Mesenchymal stem cell (in vitro differentiated cells and primary cell): ENCODE measurements at regions not wholly inside any gene's neighbourhood (a gene's known extent, or its start where the extent isn't known, plus 50 kb on each side); places are given as distances from the start of the nearest gene placed in this dataset.

Experiments
- DNase-seq: peaks from one replicate; pipeline ENCODE4 v3.0.0-alpha.2; 2013
- H2AFZ ChIP-seq: one replicate; pipeline ENCODE4 v1.6.1; 2013; ENCODE audit warnings: low read depth, mild to moderate bottlenecking, control low read depth, inconsistent platforms, low read length, moderate library complexity
- H2AK5ac ChIP-seq: 2 replicates; pipeline ENCODE4 v1.6.1; 2013; ENCODE audit warnings: low read length, moderate library complexity, mild to moderate bottlenecking, inconsistent platforms; ENCODE audit not compliant: severe bottlenecking
- H2BK120ac ChIP-seq: one replicate; pipeline ENCODE4 v1.6.1; 2013; ENCODE audit warnings: low read depth, mild to moderate bottlenecking, inconsistent platforms, low read length, moderate library complexity
- H2BK12ac ChIP-seq, 2 experiments: one replicate each; pipeline ENCODE4 v1.6.1; 2013; ENCODE audit warnings: inconsistent platforms in 2 of 2, low read length in 2 of 2, mild to moderate bottlenecking in 2 of 2, moderate library complexity in 2 of 2, control low read depth in 1 of 2
- H2BK15ac ChIP-seq: one replicate; pipeline ENCODE4 v1.6.1; 2013; ENCODE audit warnings: mild to moderate bottlenecking, low read depth, inconsistent platforms; ENCODE audit not compliant: poor library complexity, severe bottlenecking
- H2BK5ac ChIP-seq: 2 replicates; pipeline ENCODE4 v1.6.1; 2013; ENCODE audit warnings: low read depth, mild to moderate bottlenecking, low read length, control low read depth, inconsistent platforms; ENCODE audit not compliant: poor library complexity, severe bottlenecking
- H3K14ac ChIP-seq, 2 experiments: one replicate each; pipeline ENCODE4 v1.6.1; 2013; ENCODE audit warnings: inconsistent platforms in 2 of 2, low read length in 2 of 2, control low read depth in 1 of 2, mild to moderate bottlenecking in 1 of 2, moderate library complexity in 1 of 2
- H3K18ac ChIP-seq, 2 experiments: one replicate each; pipeline ENCODE4 v1.6.1; 2013; ENCODE audit warnings: inconsistent platforms in 2 of 2, low read length in 2 of 2, control low read depth in 1 of 2, low read depth in 1 of 2, mild to moderate bottlenecking in 1 of 2
- H3K23ac ChIP-seq, 2 experiments: one replicate each; pipeline ENCODE4 v1.6.1; 2013; ENCODE audit warnings: inconsistent platforms in 2 of 2, low read length in 2 of 2, mild to moderate bottlenecking in 2 of 2, moderate library complexity in 2 of 2, control low read depth in 1 of 2
- H3K27ac ChIP-seq: 2 replicates; pipeline ENCODE4 v1.5.1; 2013; ENCODE audit warnings: mild to moderate bottlenecking, moderate library complexity, low read length, control low read depth, inconsistent platforms; ENCODE audit not compliant: poor library complexity, severe bottlenecking
- H3K27me3 ChIP-seq, 2 experiments: 2 replicates each; pipeline versions ENCODE4 v1.6.1 to v1.7.0; 2013; ENCODE audit warnings: low read length in 2 of 2, mild to moderate bottlenecking in 2 of 2, moderate library complexity in 2 of 2, control low read depth in 1 of 2, inconsistent platforms in 1 of 2; ENCODE audit not compliant: control insufficient read depth in 1 of 2, insufficient read depth in 1 of 2
- H3K36me3 ChIP-seq, 2 experiments: 2 replicates each; pipeline versions ENCODE4 v1.6.1 to v1.7.0; 2013; ENCODE audit warnings: low read length in 2 of 2, control low read depth in 1 of 2, inconsistent platforms in 1 of 2, low read depth in 1 of 2, mild to moderate bottlenecking in 1 of 2; ENCODE audit not compliant: insufficient read depth in 2 of 2, control insufficient read depth in 1 of 2
- H3K4ac ChIP-seq, 2 experiments: one replicate each; pipeline ENCODE4 v1.6.1; 2013; ENCODE audit warnings: inconsistent platforms in 2 of 2, low read length in 2 of 2, mild to moderate bottlenecking in 2 of 2, moderate library complexity in 2 of 2, control low read depth in 1 of 2, low read depth in 1 of 2
- H3K4me1 ChIP-seq: 2 replicates; pipeline ENCODE4 v1.6.1; 2013; ENCODE audit warnings: low read depth, low read length, control low read depth; ENCODE audit not compliant: control insufficient read depth, insufficient read depth
- H3K4me2 ChIP-seq: 2 replicates; pipeline ENCODE4 v1.6.1; 2013; ENCODE audit warnings: low read length, mild to moderate bottlenecking, inconsistent platforms; ENCODE audit not compliant: poor library complexity, severe bottlenecking
- H3K4me3 ChIP-seq, 2 experiments: 2 replicates each; pipeline versions ENCODE4 v1.5.1 to v1.7.0; 2013; ENCODE audit warnings: low read length in 2 of 2, mild to moderate bottlenecking in 2 of 2, control low read depth in 1 of 2, low read depth in 1 of 2; ENCODE audit not compliant: insufficient read depth in 1 of 2
- H3K79me1 ChIP-seq: replicated peaks from 2 replicates; pipeline ENCODE4 v1.6.1; 2013; ENCODE audit warnings: mild to moderate bottlenecking, control low read depth, low read length, inconsistent platforms; ENCODE audit not compliant: poor library complexity, severe bottlenecking
- H3K9ac ChIP-seq: 2 replicates; pipeline ENCODE4 v1.7.0; 2013; ENCODE audit warnings: mild to moderate bottlenecking, low read length, moderate library complexity
- H3K9me3 ChIP-seq: 2 replicates; pipeline ENCODE4 v1.7.0; 2013; ENCODE audit warnings: mild to moderate bottlenecking, low read length; ENCODE audit not compliant: control insufficient read depth
- H4K8ac ChIP-seq: one replicate; pipeline ENCODE4 v1.6.1; 2013; ENCODE audit warnings: inconsistent platforms, mild to moderate bottlenecking, low read length, moderate library complexity
- H4K91ac ChIP-seq: one replicate; pipeline ENCODE4 v1.6.1; 2013; ENCODE audit warnings: mild to moderate bottlenecking, low read length, inconsistent platforms
- WGBS: methylation state at CpG from one replicate; pipeline ENCODE4 v1.1.7; 2013; ENCODE audit warnings: mixed read lengths; 5-methylcytosine and 5-hydroxymethylcytosine counted together

- Histone ChIP-seq H3K9me3 (no peaks in the 10 kb centered on the region), H3K4me3 (no peak overlapping the region), H2AK5ac (no peak overlapping the region), H3K27ac (no peak overlapping the region), H4K91ac (no peak overlapping the region), H3K4me2 (no peak overlapping the region), H2BK15ac (no peak overlapping the region), H2BK5ac (no peak overlapping the region), H4K8ac (no peak overlapping the region), H3K27me3 (no peaks in the 10 kb centered on the region), H2AFZ (no peak overlapping the region), H3K36me3 (no peaks in the 10 kb centered on the region), H3K4me1 (no peaks in the 10 kb centered on the region), H3K18ac (no peak overlapping the region), H2BK12ac (no peak overlapping the region), H3K4ac (no peak overlapping the region), H3K23ac (no peak overlapping the region), H2BK120ac (no peak overlapping the region), H3K14ac (no peak overlapping the region), H3K79me1 (no peaks in the 10 kb centered on the region), H3K9ac (no peak overlapping the region)
- DNase-seq, result no peak
Observed at GRCh38 chr6:51456282-51456681, 631.1 kb downstream of the PKHD1 start.

GRCh38 chr6:51459958-51460357 is 627.5 kb downstream of the PKHD1 start:
- H3K27ac ChIP-seq, result no peak overlapping the region
- no peak overlapping the region for H4K8ac ChIP-seq
- DNase-seq, result no peak
- H3K79me1 ChIP-seq, result no peaks in the 10 kb centered on the region
- H2BK5ac ChIP-seq, result no peak overlapping the region
- no peak overlapping the region for H3K9ac ChIP-seq
- no peak overlapping the region for H2AFZ ChIP-seq
- H3K4me3 ChIP-seq, result no peak overlapping the region
- no peak overlapping the region for H2BK15ac ChIP-seq
- H3K4ac ChIP-seq, result no peak overlapping the region
- no peaks in the 10 kb centered on the region for H3K27me3 ChIP-seq
- H3K23ac ChIP-seq, result no peak overlapping the region
- H4K91ac ChIP-seq, result no peak overlapping the region
- no peak overlapping the region for H3K18ac ChIP-seq
- H2AK5ac ChIP-seq, result no peak overlapping the region
- H3K14ac ChIP-seq, result no peak overlapping the region
- no peaks in the 10 kb centered on the region for H3K9me3 ChIP-seq
- no peaks in the 10 kb centered on the region for H3K36me3 ChIP-seq
- H2BK120ac ChIP-seq, result no peak overlapping the region
- 0% methylated on average over 2 of the region's 2 CpGs for WGBS
- H3K4me2 ChIP-seq, result no peak overlapping the region
- no peak overlapping the region for H2BK12ac ChIP-seq
- no peaks in the 10 kb centered on the region for H3K4me1 ChIP-seq

- H3K18ac ChIP-seq, result no peak overlapping the region
- no peak overlapping the region for H2AK5ac ChIP-seq
- H3K36me3 ChIP-seq, result no peaks in the 10 kb centered on the region
- H4K91ac ChIP-seq, result no peak overlapping the region
- no peak overlapping the region for H2BK120ac ChIP-seq
- no peak overlapping the region for H2BK5ac ChIP-seq
- H3K9ac ChIP-seq, result no peak overlapping the region
- H3K27me3 ChIP-seq, result no peaks in the 10 kb centered on the region
- no peak overlapping the region for H2BK15ac ChIP-seq
- H4K8ac ChIP-seq, result no peak overlapping the region
- no peak overlapping the region for H2AFZ ChIP-seq
- DNase-seq, result no peak
- H3K14ac ChIP-seq, result no peak overlapping the region
- no peak overlapping the region for H3K4me2 ChIP-seq
- H3K4ac ChIP-seq, result no peak overlapping the region
- no peak overlapping the region for H3K23ac ChIP-seq
- H3K9me3 ChIP-seq, result no peaks in the 10 kb centered on the region
- H3K79me1 ChIP-seq, result no peaks in the 10 kb centered on the region
- no peaks in the 10 kb centered on the region for H3K4me1 ChIP-seq
- no peak overlapping the region for H3K27ac ChIP-seq
- H2BK12ac ChIP-seq, result no peak overlapping the region
- no peak overlapping the region for H3K4me3 ChIP-seq
Observed at GRCh38 chr6:51462896-51463295, 624.5 kb downstream of the PKHD1 start.

- H3K79me1 ChIP-seq, result no peaks in the 10 kb centered on the region
- no peak overlapping the region for H3K4ac ChIP-seq
- H3K4me3 ChIP-seq, result no peak overlapping the region
- H3K18ac ChIP-seq, result no peak overlapping the region
- DNase-seq, result no peak
- no peak overlapping the region for H3K9ac ChIP-seq
- H3K4me1 ChIP-seq, result no peaks in the 10 kb centered on the region
- no peak overlapping the region for H2BK5ac ChIP-seq
- no peaks in the 10 kb centered on the region for H3K9me3 ChIP-seq
- no peak overlapping the region for H2BK15ac ChIP-seq
- no peak overlapping the region for H3K14ac ChIP-seq
- H4K8ac ChIP-seq, result no peak overlapping the region
- H2BK120ac ChIP-seq, result no peak overlapping the region
- H3K36me3 ChIP-seq, result no peaks in the 10 kb centered on the region
- WGBS, result no CpG with 5 or more reads among the region's 2 CpGs
- H3K4me2 ChIP-seq, result no peak overlapping the region
- no peak overlapping the region for H3K23ac ChIP-seq
- no peaks in the 10 kb centered on the region for H3K27me3 ChIP-seq
- H4K91ac ChIP-seq, result no peak overlapping the region
- H2AFZ ChIP-seq, result no peak overlapping the region
- H2AK5ac ChIP-seq, result no peak overlapping the region
- H2BK12ac ChIP-seq, result no peak overlapping the region
- H3K27ac ChIP-seq, result no peak overlapping the region
Observed at GRCh38 chr6:51463321-51463720, 624.1 kb downstream of the PKHD1 start.
